Epithelial cell of proximal tubule (primary cell): ENCODE measurements at regions not wholly inside any gene's neighbourhood (a gene's known extent, or its start where the extent isn't known, plus 50 kb on each side); places are given as distances from the start of the nearest gene placed in this dataset.
A peak's percentile ranks its signal among the peaks of the same experiment; 100 is the strongest.

Experiments used
- DNase-seq: peaks from one replicate; pipeline ENCODE4 v3.0.0-alpha.2; 2011; ENCODE audit warnings: low read depth
- H3K4me3 ChIP-seq: 2 replicates; pipeline ENCODE4 v1.5.1; 2011; ENCODE audit warnings: low read depth, mild to moderate bottlenecking, low read length
- CTCF ChIP-seq: conservative IDR thresholded peaks from 2 replicates; pipeline ENCODE4 v1.5.1; 2012; ENCODE audit warnings: low read depth, mild to moderate bottlenecking, low read length

GRCh38 chr3:152516216-152516615 lies 247.5 kb downstream of the MBNL1 start:
- DNase-seq = no peak
- TF ChIP-seq CTCF = no peak
- H3K4me3 ChIP-seq = no peak overlapping the region

- no peak for DNase-seq
- no peak overlapping the region for H3K4me3 ChIP-seq
- TF ChIP-seq CTCF = no peak
These were observed 248.8 kb downstream of the MBNL1 start for GRCh38 chr3:152517502-152517901.

GRCh38 chr3:152518346-152518745 lies 249.6 kb downstream of the MBNL1 start:
- TF ChIP-seq CTCF = no peak
- DNase-seq = no peak
- no peak overlapping the region for H3K4me3 ChIP-seq

- H3K4me3 ChIP-seq = no peak overlapping the region
- no peak for TF ChIP-seq CTCF
- DNase-seq = no peak
These were observed 250.6 kb downstream of the MBNL1 start for GRCh38 chr3:152519376-152519775.

- DNase-seq = no peak
- H3K4me3 ChIP-seq = no peak overlapping the region
- TF ChIP-seq CTCF = no peak
These were observed 253.3 kb downstream of the MBNL1 start for GRCh38 chr3:152522036-152522435.

GRCh38 chr3:152524198-152525140 lies 255.7 kb downstream of the MBNL1 start:
- no peak for DNase-seq
- H3K4me3 ChIP-seq = no peak overlapping the region
- TF ChIP-seq CTCF = peak; percentile 82

- no peak for DNase-seq
- no peak overlapping the region for H3K4me3 ChIP-seq
- no peak for TF ChIP-seq CTCF
These were observed 263.0 kb downstream of the MBNL1 start for GRCh38 chr3:152531717-152532116.
